ENCODE measurements at regions not wholly inside any gene's neighbourhood (a gene's known extent, or its start where the extent isn't known, plus 50 kb on each side); places are given as distances from the start of the nearest gene placed in this dataset.

- no peaks in the 10 kb centered on the region for H3K4me1 ChIP-seq (ENCODE audit: control insufficient read depth, insufficient read depth, low read length)
- no peaks in the 10 kb centered on the region for H3K36me3 ChIP-seq (ENCODE audit: control insufficient read depth, insufficient read depth, low read length)
- DNase-seq (no peak), ATAC-seq (no peak)
- Mint-ChIP-seq H3K4me1 (no peaks in the 10 kb centered on the region), H3K4me3 (no peak overlapping the region), H3K9me3 (peaks cover 14% of the 10 kb centered on the region in 2 donors), H3K27ac (no peak overlapping the region), H3K36me3 (no peaks in the 10 kb centered on the region), H3K27me3 (ENCODE audit: low read depth in 2 of 2) (no peaks in the 10 kb centered on the region)
- 88% methylated on average over 5 of the region's 6 CpGs for WGBS (ENCODE audit: insufficient coverage)
- intact Hi-C loops (cut with micrococcal nuclease): no loop called here
- no peak for TF ChIP-seq CTCF (IDR thresholded peaks at IDR 0.05)
- no peaks in the 10 kb centered on the region for H3K9me3 ChIP-seq (ENCODE audit: control insufficient read depth, insufficient read depth, low read length)
- no peaks in the 10 kb centered on the region for H3K27me3 ChIP-seq (ENCODE audit: control insufficient read depth, insufficient read depth, low read length)
- H3K4me3 ChIP-seq (ENCODE audit: low read length): no peak overlapping the region
- H3K27ac ChIP-seq (ENCODE audit: low read length): no peak overlapping the region
Measured at GRCh38 chr3:181999314-181999713, 287.6 kb downstream of the SOX2 start.

- Histone ChIP-seq H3K27ac (ENCODE audit: low read length) (no peak overlapping the region), H3K4me3 (ENCODE audit: low read length) (no peak overlapping the region), H3K4me1 (ENCODE audit: control insufficient read depth, insufficient read depth, low read length) (no peaks in the 10 kb centered on the region), H3K27me3 (ENCODE audit: control insufficient read depth, insufficient read depth, low read length) (no peaks in the 10 kb centered on the region), H3K36me3 (ENCODE audit: control insufficient read depth, insufficient read depth, low read length) (no peaks in the 10 kb centered on the region), H3K9me3 (ENCODE audit: control insufficient read depth, insufficient read depth, low read length) (no peaks in the 10 kb centered on the region)
- 74% methylated on average over 4 of the region's 5 CpGs for WGBS (ENCODE audit: insufficient coverage)
- ATAC-seq: no peak
- TF ChIP-seq CTCF (IDR thresholded peaks at IDR 0.05): no peak
- peaks cover 11 to 12% of the 10 kb centered on the region in 2 donors for H3K9me3 Mint-ChIP-seq
- H3K27me3 Mint-ChIP-seq (ENCODE audit: low read depth in 2 of 2): no peaks in the 10 kb centered on the region
- H3K36me3 Mint-ChIP-seq: no peaks in the 10 kb centered on the region
- H3K4me3 Mint-ChIP-seq: no peak overlapping the region
- intact Hi-C loops (cut with micrococcal nuclease): no loop called here
- no peak overlapping the region for H3K27ac Mint-ChIP-seq
- H3K4me1 Mint-ChIP-seq: no peaks in the 10 kb centered on the region
- no peak for DNase-seq
Measured at GRCh38 chr3:182000447-182000846, 288.7 kb downstream of the SOX2 start.

- Mint-ChIP-seq H3K27ac (no peak overlapping the region), H3K4me3 (no peak overlapping the region), H3K27me3 (ENCODE audit: low read depth in 2 of 2) (no peaks in the 10 kb centered on the region), H3K4me1 (no peaks in the 10 kb centered on the region), H3K36me3 (no peaks in the 10 kb centered on the region), H3K9me3 (peaks cover 13% of the 10 kb centered on the region in 2 donors)
- DNase-seq (no peak), ATAC-seq (no peak)
- no peak overlapping the region for H3K4me3 ChIP-seq (ENCODE audit: low read length)
- TF ChIP-seq CTCF (IDR thresholded peaks at IDR 0.05): no peak
- no peaks in the 10 kb centered on the region for H3K4me1 ChIP-seq (ENCODE audit: control insufficient read depth, insufficient read depth, low read length)
- H3K27ac ChIP-seq (ENCODE audit: low read length): no peak overlapping the region
- intact Hi-C loops (cut with micrococcal nuclease): no loop called here
- H3K27me3 ChIP-seq (ENCODE audit: control insufficient read depth, insufficient read depth, low read length): no peaks in the 10 kb centered on the region
- H3K36me3 ChIP-seq (ENCODE audit: control insufficient read depth, insufficient read depth, low read length): no peaks in the 10 kb centered on the region
- 80% methylated on average over 3 of the region's 3 CpGs for WGBS (ENCODE audit: insufficient coverage)
- H3K9me3 ChIP-seq (ENCODE audit: control insufficient read depth, insufficient read depth, low read length): no peaks in the 10 kb centered on the region
Measured at GRCh38 chr3:182005219-182005618, 293.5 kb downstream of the SOX2 start.

- no peaks in the 10 kb centered on the region for H3K27me3 Mint-ChIP-seq (ENCODE audit: low read depth in 2 of 2)
- 10% methylated on average over 5 of the region's 5 CpGs for WGBS (ENCODE audit: insufficient coverage)
- Histone ChIP-seq H3K4me3 (ENCODE audit: low read length) (no peak overlapping the region), H3K27me3 (ENCODE audit: control insufficient read depth, insufficient read depth, low read length) (no peaks in the 10 kb centered on the region), H3K27ac (ENCODE audit: low read length) (no peak overlapping the region), H3K4me1 (ENCODE audit: control insufficient read depth, insufficient read depth, low read length) (no peaks in the 10 kb centered on the region), H3K36me3 (ENCODE audit: control insufficient read depth, insufficient read depth, low read length) (no peaks in the 10 kb centered on the region), H3K9me3 (ENCODE audit: control insufficient read depth, insufficient read depth, low read length) (no peaks in the 10 kb centered on the region)
- no peaks in the 10 kb centered on the region for H3K4me1 Mint-ChIP-seq
- peaks cover 13% of the 10 kb centered on the region in 2 donors for H3K9me3 Mint-ChIP-seq
- ATAC-seq (no peak), DNase-seq (no peak)
- H3K27ac Mint-ChIP-seq: no peak overlapping the region
- intact Hi-C loops (cut with micrococcal nuclease): no loop called here
- no peak for TF ChIP-seq CTCF (IDR thresholded peaks at IDR 0.05)
- H3K36me3 Mint-ChIP-seq: no peaks in the 10 kb centered on the region
- H3K4me3 Mint-ChIP-seq: no peak overlapping the region
Measured at GRCh38 chr3:182005701-182006100, 294.0 kb downstream of the SOX2 start.
